Spinal cord (tissue), 9 donors: ENCODE measurements at regions not wholly inside any gene's neighbourhood (a gene's known extent, or its start where the extent isn't known, plus 50 kb on each side); places are given as distances from the start of the nearest gene placed in this dataset.
"Not testable (repeated sequence)": the region's sequence is repeated elsewhere in the genome, so short reads cannot be mapped to it uniquely, and the experiment has no call there.

ENCODE experiments used
- DNase-seq, 6 donors: peaks; one replicate each; pipeline versions ENCODE4 v3.0.0 to v3.0.0-alpha.2; 2013 to 2015; ENCODE audit warnings: low spot score in 6 of 6, low read depth in 4 of 6
- H3K27ac ChIP-seq: one replicate; pipeline ENCODE4 v1.5.1; 2013; ENCODE audit warnings: low read depth, low read length, control low read depth
- H3K27me3 ChIP-seq: one replicate; pipeline ENCODE4 v1.6.1; 2013; ENCODE audit warnings: low read length; ENCODE audit not compliant: control insufficient read depth, insufficient read depth
- H3K36me3 ChIP-seq: one replicate; pipeline ENCODE4 v1.6.1; 2013; ENCODE audit warnings: low read length; ENCODE audit not compliant: control insufficient read depth, insufficient read depth
- H3K4me1 ChIP-seq: one replicate; pipeline ENCODE4 v1.6.1; 2013; ENCODE audit warnings: low read length; ENCODE audit not compliant: control insufficient read depth, insufficient read depth
- H3K4me3 ChIP-seq: one replicate; pipeline ENCODE4 v1.5.1; 2013; ENCODE audit warnings: low read depth, low read length, control low read depth
- H3K9me3 ChIP-seq: one replicate; pipeline ENCODE4 v1.6.1; 2013; ENCODE audit warnings: low read length; ENCODE audit not compliant: control insufficient read depth, insufficient read depth
- WGBS: methylation state at CpG from one replicate; pipeline ENCODE4 v1.1.5; 2013; ENCODE audit warnings: missing lambda C conversion rate; ENCODE audit not compliant: insufficient coverage; 5-methylcytosine and 5-hydroxymethylcytosine counted together
- donor health status: healthy.

DNA sequence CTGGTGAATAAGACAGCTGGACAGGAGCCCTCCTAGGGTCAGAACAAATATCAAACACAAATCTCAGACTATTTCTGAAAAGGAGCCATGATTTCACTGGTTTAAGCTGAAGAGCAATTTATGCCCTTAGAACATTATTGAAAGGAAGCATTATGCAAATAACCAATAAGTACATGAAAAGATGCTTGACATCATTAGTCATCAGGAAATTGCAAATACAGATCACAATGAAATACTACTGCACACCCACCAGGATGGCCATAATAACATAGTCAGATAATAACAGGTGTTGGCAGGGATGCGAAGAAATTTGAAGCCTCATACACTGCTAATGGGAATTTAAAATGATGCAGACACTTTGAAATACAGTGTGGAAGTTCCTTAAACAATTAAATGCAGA is 176.4 kb upstream of the RAB6C start:
- Histone ChIP-seq H3K27ac (no peak overlapping the region), H3K9me3 (no peaks in the 10 kb centered on the region), H3K4me1 (peaks cover 8% of the 10 kb centered on the region), H3K4me3 (no peak overlapping the region), H3K27me3 (no peaks in the 10 kb centered on the region), H3K36me3 (no peaks in the 10 kb centered on the region)
- WGBS = no CpG with 5 or more reads among the region's 1 CpG
- DNase-seq = no peak

DNA sequence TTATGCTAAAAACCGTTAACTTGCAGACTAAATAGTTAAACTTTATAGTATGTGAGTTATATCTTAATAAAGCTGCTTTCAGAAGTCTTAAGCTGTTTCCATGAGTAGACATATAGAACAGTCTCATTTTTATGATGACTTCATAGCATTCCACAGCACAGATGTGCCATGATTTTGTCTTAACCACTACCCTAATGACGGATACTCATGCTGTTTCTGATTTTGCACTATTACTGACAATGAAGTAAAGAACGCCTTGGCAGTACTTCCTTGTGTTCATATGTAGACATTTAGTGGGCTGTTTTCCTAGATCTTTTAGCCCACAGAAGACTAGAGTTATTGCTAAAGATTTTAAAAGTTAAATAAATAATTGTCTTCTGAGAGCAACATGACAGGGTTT is 175.6 kb upstream of the RAB6C start:
- WGBS = no CpG with 5 or more reads among the region's 3 CpGs
- Histone ChIP-seq H3K36me3 (no peaks in the 10 kb centered on the region), H3K4me3 (no peak overlapping the region), H3K27me3 (no peaks in the 10 kb centered on the region), H3K9me3 (no peaks in the 10 kb centered on the region), H3K27ac (no peak overlapping the region), H3K4me1 (peaks cover 6% of the 10 kb centered on the region)
- DNase-seq = no peak

DNA sequence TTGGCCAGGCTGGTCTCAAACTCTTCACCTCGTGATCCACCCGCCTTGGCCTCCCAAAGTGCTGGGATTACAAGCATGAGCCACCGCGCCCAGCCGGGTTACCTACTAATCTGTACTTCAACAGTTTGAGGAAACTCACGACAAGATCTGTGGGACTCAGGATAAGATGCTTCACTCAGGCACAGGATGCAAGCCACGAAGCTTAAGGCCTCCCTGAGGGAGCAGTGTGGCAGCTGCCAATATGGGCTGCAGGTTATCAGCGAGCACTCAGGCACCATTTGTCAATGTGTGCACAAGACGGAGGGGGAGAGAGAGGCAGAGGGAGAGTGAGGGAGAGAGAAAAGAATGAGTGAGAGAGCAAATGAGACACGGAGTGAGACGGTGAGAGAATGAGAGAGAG is 173.6 kb upstream of the RAB6C start:
- WGBS = 87% methylated on average over 11 of the region's 11 CpGs
- no peaks in the 10 kb centered on the region for H3K27me3 ChIP-seq
- no peaks in the 10 kb centered on the region for H3K9me3 ChIP-seq
- no peak overlapping the region for H3K27ac ChIP-seq
- DNase-seq = peak in 1 of 6 donors; percentile 23
- no peak overlapping the region for H3K4me3 ChIP-seq
- H3K4me1 ChIP-seq = peaks cover 6% of the 10 kb centered on the region
- no peaks in the 10 kb centered on the region for H3K36me3 ChIP-seq

DNA sequence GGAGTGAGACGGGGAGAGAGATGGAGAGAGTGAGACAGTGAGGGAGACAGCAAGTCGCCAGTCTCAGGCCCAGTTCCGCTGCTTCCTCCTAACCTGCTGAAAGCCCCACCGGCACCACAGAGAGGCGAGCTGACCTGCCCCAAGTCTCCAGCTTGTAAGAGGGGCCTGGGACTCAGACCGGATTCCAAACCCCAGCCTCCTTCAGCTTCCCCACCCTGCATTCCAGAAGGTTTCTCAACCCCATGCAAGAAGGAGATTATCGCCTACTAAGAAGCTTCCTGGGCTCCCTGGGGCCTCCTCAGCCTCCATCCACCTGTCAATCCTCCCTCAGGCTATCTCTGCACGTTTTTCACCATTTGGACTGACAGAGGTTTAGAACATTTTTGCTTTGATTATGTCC is 173.1 kb upstream of the RAB6C start:
- H3K4me1 ChIP-seq = peaks cover 6% of the 10 kb centered on the region
- no peak overlapping the region for H3K4me3 ChIP-seq
- no peaks in the 10 kb centered on the region for H3K36me3 ChIP-seq
- 81% methylated on average over 6 of the region's 8 CpGs for WGBS
- DNase-seq = no peak
- no peaks in the 10 kb centered on the region for H3K9me3 ChIP-seq
- H3K27me3 ChIP-seq = no peaks in the 10 kb centered on the region
- no peak overlapping the region for H3K27ac ChIP-seq

DNA sequence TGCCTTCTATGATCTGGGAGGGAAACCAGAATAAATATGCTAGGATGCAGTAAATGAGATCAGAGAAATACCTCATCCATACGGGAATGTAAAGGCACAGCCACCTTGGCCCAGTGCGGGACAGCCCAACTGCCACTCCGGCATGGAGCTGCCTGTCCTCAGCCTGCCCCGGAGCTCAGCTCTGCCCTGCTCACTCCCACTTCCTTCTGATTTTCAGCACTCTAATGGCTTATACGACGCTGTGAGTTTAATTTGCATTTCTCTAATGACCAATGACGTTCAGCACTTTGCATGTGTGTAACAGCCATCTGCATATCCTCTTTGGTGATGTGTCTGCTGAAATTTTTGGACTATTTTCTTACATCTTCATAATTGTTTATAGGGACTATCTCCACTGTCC is 172.5 kb upstream of the RAB6C start:
- peak in 1 of 6 donors; percentile 84 for DNase-seq
- H3K27me3 ChIP-seq = no peaks in the 10 kb centered on the region
- peaks cover 6% of the 10 kb centered on the region for H3K4me1 ChIP-seq
- H3K36me3 ChIP-seq = no peaks in the 10 kb centered on the region
- no peak overlapping the region for H3K27ac ChIP-seq
- WGBS = 68% methylated on average over 4 of the region's 7 CpGs
- H3K4me3 ChIP-seq = no peak overlapping the region
- H3K9me3 ChIP-seq = no peaks in the 10 kb centered on the region

DNA sequence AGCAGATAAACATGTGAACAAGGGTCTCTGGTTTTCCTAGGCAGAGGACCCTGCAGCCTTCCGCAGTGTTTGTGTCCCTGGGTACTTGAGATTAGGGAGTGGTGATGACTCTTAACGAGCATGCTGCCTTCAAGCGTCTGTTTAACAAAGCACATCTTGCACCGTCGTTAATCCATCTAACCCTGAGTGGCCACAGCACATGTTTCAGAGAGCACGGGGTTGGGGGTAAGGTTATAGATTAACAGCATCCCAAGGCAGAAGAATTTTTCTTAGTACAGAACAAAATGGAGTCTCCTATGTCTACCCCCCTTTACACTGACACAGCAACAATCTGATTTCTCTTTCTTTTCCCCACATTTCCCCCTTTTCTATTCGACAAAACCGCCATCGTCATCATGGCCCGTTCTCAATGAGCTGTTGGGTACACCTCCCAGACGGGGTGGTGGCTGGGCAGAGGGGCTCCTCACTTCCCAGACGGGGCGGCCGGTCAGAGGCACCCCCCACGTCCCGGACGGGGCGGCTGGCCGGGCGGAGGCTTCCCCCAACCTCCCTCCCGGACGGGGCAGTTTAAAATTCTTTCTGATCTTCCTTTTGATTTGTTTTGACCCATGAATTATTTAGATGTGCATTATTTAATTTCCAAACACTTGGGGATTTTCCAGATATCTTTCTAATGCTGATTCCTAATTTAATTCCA is 171.7 kb upstream of the RAB6C start:
- DNase-seq, H3K27me3 ChIP-seq, H3K4me3 ChIP-seq, H3K9me3 ChIP-seq, H3K27ac ChIP-seq, H3K36me3 ChIP-seq, H3K4me1 ChIP-seq: not testable (repeated sequence)
- 81% methylated on average over 5 of the region's 22 CpGs for WGBS

DNA sequence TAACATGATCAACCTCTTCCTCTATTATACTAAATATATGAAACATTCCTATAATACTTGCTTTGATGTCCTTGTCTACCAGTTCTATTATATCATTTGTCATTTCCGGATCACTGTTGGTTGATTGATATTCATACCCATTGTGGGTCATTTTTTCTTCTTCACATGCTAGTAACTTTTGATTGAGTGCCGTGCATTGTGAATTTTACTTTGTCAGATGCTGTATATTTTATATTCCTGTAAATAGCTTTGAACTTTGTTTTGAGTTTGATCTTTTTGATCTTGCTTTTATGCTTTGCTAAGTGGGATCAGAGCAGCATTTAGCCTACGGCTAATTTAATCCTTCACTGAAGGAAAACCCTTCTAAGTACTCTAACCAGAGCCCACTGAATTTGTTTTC is 168.9 kb upstream of the RAB6C start:
- Histone ChIP-seq H3K4me1 (peaks cover 6% of the 10 kb centered on the region), H3K27me3 (no peaks in the 10 kb centered on the region), H3K9me3 (no peaks in the 10 kb centered on the region), H3K36me3 (no peaks in the 10 kb centered on the region), H3K4me3 (no peak overlapping the region), H3K27ac (no peak overlapping the region)
- DNase-seq = no peak
- WGBS = no CpG with 5 or more reads among the region's 3 CpGs

DNA sequence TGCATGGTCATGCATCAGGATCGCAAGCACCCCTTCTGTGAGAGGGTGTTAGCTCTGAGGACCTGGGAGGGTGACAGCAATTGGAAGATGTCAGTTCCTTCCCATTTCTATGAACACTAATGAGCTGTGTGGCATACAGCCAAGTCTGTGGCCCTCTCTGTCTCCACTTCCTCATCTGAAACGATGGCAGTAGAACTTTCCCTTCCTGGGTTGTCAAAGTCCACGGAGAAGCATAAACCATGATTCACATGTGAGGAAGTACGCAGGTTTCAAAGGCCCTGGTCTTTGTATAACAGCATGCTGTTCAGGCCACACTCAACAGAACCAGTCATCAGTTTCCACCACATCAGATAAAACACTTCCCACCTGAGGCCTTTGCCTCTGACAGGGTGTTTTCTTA is 167.4 kb upstream of the RAB6C start:
- Histone ChIP-seq H3K27ac (no peak overlapping the region), H3K36me3 (peaks cover 4% of the 10 kb centered on the region), H3K4me3 (no peak overlapping the region), H3K4me1 (no peaks in the 10 kb centered on the region), H3K9me3 (no peaks in the 10 kb centered on the region), H3K27me3 (no peaks in the 10 kb centered on the region)
- 79% methylated on average over 3 of the region's 4 CpGs for WGBS
- peak in 1 of 6 donors; percentile 35 for DNase-seq

DNA sequence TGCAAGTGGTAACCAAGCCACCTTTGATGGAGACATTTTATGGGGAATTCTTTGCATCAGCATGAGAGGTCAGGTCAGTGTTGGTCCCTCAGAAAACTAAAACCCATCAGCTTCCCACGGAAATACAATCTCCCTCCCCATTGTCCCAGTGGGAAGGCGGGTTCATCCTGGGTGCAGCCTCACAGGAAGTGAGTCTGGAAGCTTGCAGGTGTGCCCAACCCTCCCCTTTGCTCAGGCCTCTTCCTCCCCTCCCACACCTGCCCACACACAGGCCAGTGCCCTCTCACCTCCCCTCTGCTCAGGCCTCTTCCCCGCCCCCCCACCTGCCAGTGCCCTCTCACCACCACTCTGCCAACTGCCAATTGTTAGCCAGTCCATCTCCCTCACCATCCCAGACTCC is 166.8 kb upstream of the RAB6C start:
- WGBS = 80% methylated on average over 3 of the region's 3 CpGs
- no peak for DNase-seq
- H3K9me3 ChIP-seq = no peaks in the 10 kb centered on the region

DNA sequence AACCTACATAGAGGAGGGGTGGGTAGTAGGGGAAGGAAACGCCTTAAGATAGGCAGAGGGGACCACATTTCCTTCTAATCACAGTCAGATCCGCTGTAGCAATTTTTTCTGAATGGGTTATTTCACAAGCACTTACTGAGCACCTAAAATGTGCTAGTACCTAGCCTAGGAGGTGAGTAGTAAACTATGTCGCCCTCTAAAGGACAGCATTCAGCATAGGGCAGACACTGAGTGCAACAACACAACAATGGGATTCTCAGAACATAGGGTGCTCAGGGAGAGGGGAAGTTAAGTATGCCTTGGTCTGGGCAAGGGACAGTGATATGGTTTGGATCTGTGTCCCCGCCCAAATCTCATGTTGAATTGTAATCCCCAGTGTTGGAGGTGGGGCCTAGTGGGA is 166.1 kb upstream of the RAB6C start:
- H3K4me3 ChIP-seq = no peak overlapping the region
- peaks cover 5% of the 10 kb centered on the region for H3K36me3 ChIP-seq
- no peak for DNase-seq
- no peaks in the 10 kb centered on the region for H3K4me1 ChIP-seq
- WGBS = 89% methylated on average over 1 of the region's 4 CpGs
- no peak overlapping the region for H3K27ac ChIP-seq
- H3K9me3 ChIP-seq = no peaks in the 10 kb centered on the region
- H3K27me3 ChIP-seq = no peaks in the 10 kb centered on the region

More for the DNA sequence above, 166.8 kb upstream of the RAB6C start:
- no peak overlapping the region for H3K27ac ChIP-seq
- no peak overlapping the region for H3K4me3 ChIP-seq
- H3K4me1 ChIP-seq = no peaks in the 10 kb centered on the region
- H3K36me3 ChIP-seq = peaks cover 5% of the 10 kb centered on the region
- H3K27me3 ChIP-seq = no peaks in the 10 kb centered on the region
